Osteocyte (in vitro differentiated cells): ENCODE measurements at regions not wholly inside any gene's neighbourhood (a gene's known extent, or its start where the extent isn't known, plus 50 kb on each side); places are given as distances from the start of the nearest gene placed in this dataset.

Experiments used
- DNase-seq: peaks from one replicate; pipeline ENCODE4 v3.0.0; 2021; ENCODE audit warnings: mixed read lengths; ENCODE audit not compliant: unreplicated experiment; ENCODE audit errors: extremely low spot score
- H3K27ac Mint-ChIP-seq: one replicate; pipeline ENCODE4 v1.8.0; 2021; ENCODE audit warnings: mild to moderate bottlenecking, mixed read lengths; ENCODE audit not compliant: unreplicated experiment
- H3K27me3 Mint-ChIP-seq: one replicate; pipeline ENCODE4 v1.8.0; 2021; ENCODE audit warnings: mixed read lengths; ENCODE audit not compliant: unreplicated experiment
- H3K36me3 Mint-ChIP-seq: one replicate; pipeline ENCODE4 v1.8.0; 2021; ENCODE audit warnings: mixed read lengths; ENCODE audit not compliant: unreplicated experiment
- H3K4me1 Mint-ChIP-seq: one replicate; pipeline ENCODE4 v1.8.0; 2021; ENCODE audit warnings: mixed read lengths; ENCODE audit not compliant: unreplicated experiment
- H3K4me3 Mint-ChIP-seq: one replicate; pipeline ENCODE4 v1.8.0; 2021; ENCODE audit warnings: mild to moderate bottlenecking, moderate library complexity, mixed read lengths; ENCODE audit not compliant: unreplicated experiment
- H3K9me3 Mint-ChIP-seq: one replicate; pipeline ENCODE4 v1.8.0; 2021; ENCODE audit warnings: mixed read lengths; ENCODE audit not compliant: unreplicated experiment
- CTCF ChIP-seq: fragments of 200-600 bp; sonication (generic); IDR thresholded peaks from 2 replicates; pipeline ENCODE4 v1.5.0; 2021; ENCODE audit warnings: antibody characterized with exemption, mild to moderate bottlenecking, moderate library complexity

- TF ChIP-seq CTCF = no peak
- no peaks in the 10 kb centered on the region for H3K9me3 Mint-ChIP-seq
- H3K27me3 Mint-ChIP-seq = peaks cover 19% of the 10 kb centered on the region
- no peak for DNase-seq
- no peaks in the 10 kb centered on the region for H3K36me3 Mint-ChIP-seq
- no peak overlapping the region for H3K4me3 Mint-ChIP-seq
- H3K27ac Mint-ChIP-seq = no peak overlapping the region
- H3K4me1 Mint-ChIP-seq = no peaks in the 10 kb centered on the region
Measured at GRCh38 chr1:10912441-10912840, 100.0 kb upstream of the TARDBP start.

- no peaks in the 10 kb centered on the region for H3K9me3 Mint-ChIP-seq
- H3K4me1 Mint-ChIP-seq = no peaks in the 10 kb centered on the region
- H3K4me3 Mint-ChIP-seq = no peak overlapping the region
Measured at GRCh38 chr1:10914056-10914455, 98.4 kb upstream of the TARDBP start.

GRCh38 chr1:10915594-10915993 is 96.9 kb upstream of the TARDBP start:
- no peak overlapping the region for H3K27ac Mint-ChIP-seq
- H3K36me3 Mint-ChIP-seq = no peaks in the 10 kb centered on the region
- peaks cover 23% of the 10 kb centered on the region for H3K27me3 Mint-ChIP-seq
- DNase-seq = no peak
- H3K9me3 Mint-ChIP-seq = no peaks in the 10 kb centered on the region
- no peaks in the 10 kb centered on the region for H3K4me1 Mint-ChIP-seq
- H3K4me3 Mint-ChIP-seq = no peak overlapping the region
- no peak for TF ChIP-seq CTCF

More at GRCh38 chr1:10914056-10914455, 98.4 kb upstream of the TARDBP start:
- Mint-ChIP-seq H3K27ac (no peak overlapping the region), H3K36me3 (no peaks in the 10 kb centered on the region), H3K27me3 (peaks cover 21% of the 10 kb centered on the region)
- DNase-seq = no peak
- no peak for TF ChIP-seq CTCF

GRCh38 chr1:10916311-10916710 is 96.1 kb upstream of the TARDBP start:
- Mint-ChIP-seq H3K27ac (no peak overlapping the region), H3K27me3 (peaks cover 30% of the 10 kb centered on the region), H3K4me1 (no peaks in the 10 kb centered on the region), H3K4me3 (no peak overlapping the region), H3K9me3 (no peaks in the 10 kb centered on the region), H3K36me3 (no peaks in the 10 kb centered on the region)
- DNase-seq = no peak
- TF ChIP-seq CTCF = no peak

GRCh38 chr1:10916991-10917390 is 95.5 kb upstream of the TARDBP start:
- TF ChIP-seq CTCF = no peak

More at GRCh38 chr1:10916991-10917390, 95.5 kb upstream of the TARDBP start:
- H3K27me3 Mint-ChIP-seq = peaks cover 33% of the 10 kb centered on the region
- H3K4me1 Mint-ChIP-seq = no peaks in the 10 kb centered on the region
- H3K36me3 Mint-ChIP-seq = no peaks in the 10 kb centered on the region
- H3K27ac Mint-ChIP-seq = no peak overlapping the region
- H3K9me3 Mint-ChIP-seq = no peaks in the 10 kb centered on the region
- H3K4me3 Mint-ChIP-seq = no peak overlapping the region
- no peak for DNase-seq
